ENCODE measurements at regions not wholly inside any gene's neighbourhood (a gene's known extent, or its start where the extent isn't known, plus 50 kb on each side); places are given as distances from the start of the nearest gene placed in this dataset.
"Not testable (repeated sequence)": the region's sequence is repeated elsewhere in the genome, so short reads cannot be mapped to it uniquely, and the experiment has no call there.

DNA sequence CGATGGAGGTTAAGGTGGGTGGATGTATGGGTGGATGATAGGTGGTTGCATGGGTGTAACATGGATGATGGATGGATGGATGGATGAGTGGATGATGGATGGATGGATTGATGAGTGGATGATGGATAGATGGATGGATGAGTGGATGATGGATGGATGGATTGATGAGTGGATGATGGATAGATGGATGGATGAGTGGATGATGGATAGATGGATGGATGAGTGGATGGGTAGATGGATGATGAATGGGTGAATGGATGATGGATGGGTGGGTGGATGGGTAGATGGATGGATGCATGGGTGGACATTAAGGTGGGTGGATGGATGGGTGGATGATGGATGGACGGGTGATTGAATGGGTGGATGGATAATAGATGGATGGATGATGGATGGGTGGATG is 136.5 kb upstream of the FOXD4L5 start:
- H3K27ac Mint-ChIP-seq (ENCODE audit: unreplicated experiment); H3K4me1 Mint-ChIP-seq (ENCODE audit: low read depth, unreplicated experiment); intact Hi-C loops (cut with micrococcal nuclease; ENCODE audit: unreplicated experiment); BruUV-seq (replicated peaks); CTCF ChIA-PET; H3K4me3 Mint-ChIP-seq (ENCODE audit: low read depth, unreplicated experiment); DNase-seq; H3K27me3 Mint-ChIP-seq (ENCODE audit: unreplicated experiment); H3K36me3 Mint-ChIP-seq (ENCODE audit: insufficient read depth, unreplicated experiment): not testable (repeated sequence)
- peaks cover 14% of the 10 kb centered on the region for H3K9me3 Mint-ChIP-seq (ENCODE audit: low read depth, unreplicated experiment)

- Mint-ChIP-seq H3K27me3 (ENCODE audit: unreplicated experiment) (no peaks in the 10 kb centered on the region), H3K36me3 (ENCODE audit: insufficient read depth, unreplicated experiment) (no peaks in the 10 kb centered on the region), H3K4me1 (ENCODE audit: low read depth, unreplicated experiment) (no peaks in the 10 kb centered on the region), H3K4me3 (ENCODE audit: low read depth, unreplicated experiment) (no peak overlapping the region), H3K27ac (ENCODE audit: unreplicated experiment) (no peak overlapping the region), H3K9me3 (ENCODE audit: low read depth, unreplicated experiment) (peaks cover 13% of the 10 kb centered on the region)
- no peak for TF ChIP-seq CTCF (IDR thresholded peaks at IDR 0.05; ENCODE audit: unreplicated experiment)
- intact Hi-C loops (cut with micrococcal nuclease; ENCODE audit: unreplicated experiment): no loop called here
- no peak for DNase-seq
- CTCF ChIA-PET: no interaction called here
- BruUV-seq (replicated peaks): no TSS peak
Measured at GRCh38 chr9:65420771-65421170, 135.8 kb upstream of the FOXD4L5 start.

GRCh38 chr9:65418966-65419365 is 134.0 kb upstream of the FOXD4L5 start:
- H3K9me3 Mint-ChIP-seq (ENCODE audit: low read depth, unreplicated experiment); H3K4me3 Mint-ChIP-seq (ENCODE audit: low read depth, unreplicated experiment); H3K27me3 Mint-ChIP-seq (ENCODE audit: unreplicated experiment); CTCF ChIA-PET; DNase-seq; H3K27ac Mint-ChIP-seq (ENCODE audit: unreplicated experiment); intact Hi-C loops (cut with micrococcal nuclease; ENCODE audit: unreplicated experiment); H3K36me3 Mint-ChIP-seq (ENCODE audit: insufficient read depth, unreplicated experiment); H3K4me1 Mint-ChIP-seq (ENCODE audit: low read depth, unreplicated experiment); BruUV-seq (replicated peaks): not testable (repeated sequence)

DNA sequence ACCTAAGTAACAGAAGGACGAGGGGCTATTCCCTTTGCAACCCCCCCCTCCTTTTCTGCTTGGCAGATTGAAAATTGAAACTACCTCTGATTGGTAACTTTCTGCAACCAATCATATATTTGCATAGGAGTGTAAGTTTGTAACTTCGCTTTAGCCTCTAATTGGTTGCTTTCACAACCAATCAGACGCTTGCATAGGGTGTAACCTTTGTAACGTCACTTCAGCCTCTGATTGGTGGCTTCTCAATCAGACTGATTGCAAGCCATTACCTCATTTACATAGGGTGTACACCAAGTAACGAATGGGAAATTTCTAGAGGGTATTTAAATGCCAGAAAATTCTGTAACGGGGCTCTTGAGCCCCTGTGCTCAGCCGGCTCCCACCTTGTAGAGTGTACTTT is 131.9 kb upstream of the FOXD4L5 start:
- DNase-seq; H3K9me3 Mint-ChIP-seq (ENCODE audit: low read depth, unreplicated experiment); H3K4me3 Mint-ChIP-seq (ENCODE audit: low read depth, unreplicated experiment); H3K27me3 Mint-ChIP-seq (ENCODE audit: unreplicated experiment); intact Hi-C loops (cut with micrococcal nuclease; ENCODE audit: unreplicated experiment); H3K36me3 Mint-ChIP-seq (ENCODE audit: insufficient read depth, unreplicated experiment); BruUV-seq (replicated peaks); H3K27ac Mint-ChIP-seq (ENCODE audit: unreplicated experiment); CTCF ChIA-PET; H3K4me1 Mint-ChIP-seq (ENCODE audit: low read depth, unreplicated experiment): not testable (repeated sequence)

GRCh38 chr9:65414249-65414648 is 129.2 kb upstream of the FOXD4L5 start:
- BruUV-seq (replicated peaks); H3K4me1 Mint-ChIP-seq (ENCODE audit: low read depth, unreplicated experiment); H3K27ac Mint-ChIP-seq (ENCODE audit: unreplicated experiment); H3K36me3 Mint-ChIP-seq (ENCODE audit: insufficient read depth, unreplicated experiment); intact Hi-C loops (cut with micrococcal nuclease; ENCODE audit: unreplicated experiment); H3K4me3 Mint-ChIP-seq (ENCODE audit: low read depth, unreplicated experiment); CTCF ChIA-PET; H3K27me3 Mint-ChIP-seq (ENCODE audit: unreplicated experiment); H3K9me3 Mint-ChIP-seq (ENCODE audit: low read depth, unreplicated experiment); DNase-seq: not testable (repeated sequence)

DNA sequence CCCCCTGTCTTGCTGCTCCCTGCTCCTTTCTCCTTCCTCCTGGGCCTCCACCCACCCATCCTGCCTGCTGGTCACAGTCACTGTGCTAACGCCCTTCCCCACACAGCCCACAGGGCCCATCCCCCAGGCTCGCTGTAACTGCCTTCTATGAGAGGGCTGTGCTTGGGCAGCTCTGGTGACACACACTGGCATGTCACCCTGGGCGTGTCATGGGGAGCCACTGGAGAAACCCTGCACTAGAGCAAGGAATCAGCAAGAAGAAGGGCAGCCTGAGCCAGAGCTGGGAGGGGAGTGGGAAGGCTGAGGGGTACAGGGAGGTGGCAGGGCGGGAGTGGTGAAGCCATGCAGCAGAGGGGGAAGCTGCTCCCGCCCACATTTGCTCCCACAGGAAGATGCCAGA is 128.4 kb upstream of the FOXD4L5 start:
- not testable (repeated sequence) for BruUV-seq (replicated peaks); H3K9me3 Mint-ChIP-seq (ENCODE audit: low read depth, unreplicated experiment); H3K27ac Mint-ChIP-seq (ENCODE audit: unreplicated experiment)

GRCh38 chr9:65411901-65412300 is 126.9 kb upstream of the FOXD4L5 start:
- Mint-ChIP-seq H3K27ac (ENCODE audit: unreplicated experiment) (no peak overlapping the region), H3K27me3 (ENCODE audit: unreplicated experiment) (no peaks in the 10 kb centered on the region), H3K36me3 (ENCODE audit: insufficient read depth, unreplicated experiment) (no peaks in the 10 kb centered on the region), H3K4me3 (ENCODE audit: low read depth, unreplicated experiment) (no peak overlapping the region), H3K9me3 (ENCODE audit: low read depth, unreplicated experiment) (peaks cover 12% of the 10 kb centered on the region), H3K4me1 (ENCODE audit: low read depth, unreplicated experiment) (no peaks in the 10 kb centered on the region)
- CTCF ChIA-PET: no interaction called here
- intact Hi-C loops (cut with micrococcal nuclease; ENCODE audit: unreplicated experiment): no loop called here
- DNase-seq: no peak
- no TSS peak for BruUV-seq (replicated peaks)
- TF ChIP-seq CTCF (IDR thresholded peaks at IDR 0.05; ENCODE audit: unreplicated experiment): no peak

More for the DNA sequence above, 128.4 kb upstream of the FOXD4L5 start:
- H3K27me3 Mint-ChIP-seq (ENCODE audit: unreplicated experiment); H3K36me3 Mint-ChIP-seq (ENCODE audit: insufficient read depth, unreplicated experiment); H3K4me3 Mint-ChIP-seq (ENCODE audit: low read depth, unreplicated experiment); intact Hi-C loops (cut with micrococcal nuclease; ENCODE audit: unreplicated experiment); DNase-seq; CTCF ChIA-PET; H3K4me1 Mint-ChIP-seq (ENCODE audit: low read depth, unreplicated experiment): not testable (repeated sequence)

Data from Calu3 (cell line).